ENCODE measurements at regions not wholly inside any gene's neighbourhood (a gene's known extent, or its start where the extent isn't known, plus 50 kb on each side); places are given as distances from the start of the nearest gene placed in this dataset.

GRCh38 chr11:92308366-92308765 is 83.7 kb downstream of the FAT3 start:
- CTCF ChIA-PET = no interaction called here
- H3K4me1 Mint-ChIP-seq = no peaks in the 10 kb centered on the region
- no peak overlapping the region for H3K27ac Mint-ChIP-seq
- H3K27me3 Mint-ChIP-seq = no peaks in the 10 kb centered on the region
- H3K9me3 Mint-ChIP-seq = peaks cover 3% of the 10 kb centered on the region
- H3K36me3 Mint-ChIP-seq = no peaks in the 10 kb centered on the region
- no peak for DNase-seq
- no peak overlapping the region for H3K4me3 Mint-ChIP-seq

- H3K4me3 Mint-ChIP-seq = no peak overlapping the region
- DNase-seq = no peak
- H3K27ac Mint-ChIP-seq = no peak overlapping the region
- no peaks in the 10 kb centered on the region for H3K36me3 Mint-ChIP-seq
- H3K9me3 Mint-ChIP-seq = peaks cover 2% of the 10 kb centered on the region
- H3K27me3 Mint-ChIP-seq = no peaks in the 10 kb centered on the region
- H3K4me1 Mint-ChIP-seq = no peaks in the 10 kb centered on the region
- CTCF ChIA-PET = no interaction called here
Observed at GRCh38 chr11:92311616-92312449, 87.2 kb downstream of the FAT3 start.

GRCh38 chr11:92313784-92314183 is 89.2 kb downstream of the FAT3 start:
- H3K9me3 Mint-ChIP-seq = peaks cover 2% of the 10 kb centered on the region
- H3K27me3 Mint-ChIP-seq = no peaks in the 10 kb centered on the region
- no peaks in the 10 kb centered on the region for H3K36me3 Mint-ChIP-seq
- CTCF ChIA-PET = no interaction called here
- no peak overlapping the region for H3K4me3 Mint-ChIP-seq
- DNase-seq = no peak
- H3K4me1 Mint-ChIP-seq = no peaks in the 10 kb centered on the region
- H3K27ac Mint-ChIP-seq = no peak overlapping the region

- peaks cover 2% of the 10 kb centered on the region for H3K9me3 Mint-ChIP-seq
- H3K36me3 Mint-ChIP-seq = no peaks in the 10 kb centered on the region
- H3K4me3 Mint-ChIP-seq = no peak overlapping the region
- H3K27ac Mint-ChIP-seq = no peak overlapping the region
- CTCF ChIA-PET = no interaction called here
- DNase-seq = no peak
- no peaks in the 10 kb centered on the region for H3K4me1 Mint-ChIP-seq
- no peaks in the 10 kb centered on the region for H3K27me3 Mint-ChIP-seq
Observed at GRCh38 chr11:92314499-92314898, 89.9 kb downstream of the FAT3 start.

GRCh38 chr11:92316106-92316809 is 91.6 kb downstream of the FAT3 start:
- no peaks in the 10 kb centered on the region for H3K27me3 Mint-ChIP-seq
- no peaks in the 10 kb centered on the region for H3K4me1 Mint-ChIP-seq
- no peaks in the 10 kb centered on the region for H3K36me3 Mint-ChIP-seq
- H3K9me3 Mint-ChIP-seq = peaks cover 2% of the 10 kb centered on the region
- no peak for DNase-seq
- CTCF ChIA-PET = no interaction called here
- no peak overlapping the region for H3K4me3 Mint-ChIP-seq
- no peak overlapping the region for H3K27ac Mint-ChIP-seq

GRCh38 chr11:92317222-92317621 is 92.6 kb downstream of the FAT3 start:
- no peak for DNase-seq
- no peak overlapping the region for H3K4me3 Mint-ChIP-seq
- CTCF ChIA-PET = no interaction called here
- H3K27me3 Mint-ChIP-seq = no peaks in the 10 kb centered on the region
- no peak overlapping the region for H3K27ac Mint-ChIP-seq
- H3K4me1 Mint-ChIP-seq = no peaks in the 10 kb centered on the region
- H3K36me3 Mint-ChIP-seq = no peaks in the 10 kb centered on the region
- peaks cover 2% of the 10 kb centered on the region for H3K9me3 Mint-ChIP-seq

- no peaks in the 10 kb centered on the region for H3K27me3 Mint-ChIP-seq
- no peak for DNase-seq
- H3K4me3 Mint-ChIP-seq = no peak overlapping the region
- CTCF ChIA-PET = no interaction called here
- H3K36me3 Mint-ChIP-seq = no peaks in the 10 kb centered on the region
- peaks cover 2% of the 10 kb centered on the region for H3K9me3 Mint-ChIP-seq
- H3K4me1 Mint-ChIP-seq = no peaks in the 10 kb centered on the region
- H3K27ac Mint-ChIP-seq = no peak overlapping the region
Observed at GRCh38 chr11:92317721-92318120, 93.1 kb downstream of the FAT3 start.

- no peaks in the 10 kb centered on the region for H3K4me1 Mint-ChIP-seq
- H3K4me3 Mint-ChIP-seq = no peak overlapping the region
- no peaks in the 10 kb centered on the region for H3K36me3 Mint-ChIP-seq
- CTCF ChIA-PET = no interaction called here
- H3K27me3 Mint-ChIP-seq = no peaks in the 10 kb centered on the region
- no peaks in the 10 kb centered on the region for H3K9me3 Mint-ChIP-seq
- no peak for DNase-seq
- H3K27ac Mint-ChIP-seq = no peak overlapping the region
Observed at GRCh38 chr11:92322225-92322624, 97.6 kb downstream of the FAT3 start.

GRCh38 chr11:92324890-92325289 is 100.3 kb downstream of the FAT3 start:
- no peaks in the 10 kb centered on the region for H3K27me3 Mint-ChIP-seq
- H3K4me1 Mint-ChIP-seq = no peaks in the 10 kb centered on the region
- no peaks in the 10 kb centered on the region for H3K9me3 Mint-ChIP-seq
- DNase-seq = no peak
- H3K27ac Mint-ChIP-seq = no peak overlapping the region
- H3K36me3 Mint-ChIP-seq = no peaks in the 10 kb centered on the region
- H3K4me3 Mint-ChIP-seq = no peak overlapping the region
- CTCF ChIA-PET = no interaction called here

GRCh38 chr11:92325416-92325815 is 100.8 kb downstream of the FAT3 start:
- H3K9me3 Mint-ChIP-seq = no peaks in the 10 kb centered on the region
- no peaks in the 10 kb centered on the region for H3K4me1 Mint-ChIP-seq
- CTCF ChIA-PET = no interaction called here
- no peak overlapping the region for H3K27ac Mint-ChIP-seq
- H3K4me3 Mint-ChIP-seq = no peak overlapping the region
- DNase-seq = no peak
- no peaks in the 10 kb centered on the region for H3K36me3 Mint-ChIP-seq
- H3K27me3 Mint-ChIP-seq = no peaks in the 10 kb centered on the region

- no peaks in the 10 kb centered on the region for H3K36me3 Mint-ChIP-seq
- DNase-seq = no peak
- H3K4me3 Mint-ChIP-seq = no peak overlapping the region
- CTCF ChIA-PET = no interaction called here
- no peaks in the 10 kb centered on the region for H3K9me3 Mint-ChIP-seq
- H3K27me3 Mint-ChIP-seq = no peaks in the 10 kb centered on the region
- H3K4me1 Mint-ChIP-seq = no peaks in the 10 kb centered on the region
- no peak overlapping the region for H3K27ac Mint-ChIP-seq
Observed at GRCh38 chr11:92329137-92329536, 104.5 kb downstream of the FAT3 start.

- Mint-ChIP-seq H3K4me1 (no peaks in the 10 kb centered on the region), H3K27me3 (no peaks in the 10 kb centered on the region), H3K4me3 (no peak overlapping the region), H3K9me3 (no peaks in the 10 kb centered on the region), H3K27ac (no peak overlapping the region), H3K36me3 (no peaks in the 10 kb centered on the region)
- CTCF ChIA-PET = no interaction called here
- DNase-seq = no peak
Observed at GRCh38 chr11:92329646-92330045, 105.0 kb downstream of the FAT3 start.

GRCh38 chr11:92330114-92330513 is 105.5 kb downstream of the FAT3 start:
- CTCF ChIA-PET = no interaction called here

GRCh38 chr11:92332986-92333385 is 108.4 kb downstream of the FAT3 start:
- H3K4me3 Mint-ChIP-seq = no peak overlapping the region
- H3K9me3 Mint-ChIP-seq = no peaks in the 10 kb centered on the region
- no peaks in the 10 kb centered on the region for H3K36me3 Mint-ChIP-seq
- DNase-seq = no peak
- CTCF ChIA-PET = no interaction called here
- H3K27ac Mint-ChIP-seq = no peak overlapping the region
- H3K27me3 Mint-ChIP-seq = no peaks in the 10 kb centered on the region
- H3K4me1 Mint-ChIP-seq = no peaks in the 10 kb centered on the region

More at GRCh38 chr11:92330114-92330513, 105.5 kb downstream of the FAT3 start:
- no peaks in the 10 kb centered on the region for H3K4me1 Mint-ChIP-seq
- H3K27me3 Mint-ChIP-seq = no peaks in the 10 kb centered on the region
- no peak for DNase-seq
- H3K9me3 Mint-ChIP-seq = no peaks in the 10 kb centered on the region
- no peaks in the 10 kb centered on the region for H3K36me3 Mint-ChIP-seq
- no peak overlapping the region for H3K4me3 Mint-ChIP-seq
- no peak overlapping the region for H3K27ac Mint-ChIP-seq

GRCh38 chr11:92340839-92341238 is 116.2 kb downstream of the FAT3 start:
- Mint-ChIP-seq H3K4me3 (no peak overlapping the region), H3K36me3 (no peaks in the 10 kb centered on the region), H3K9me3 (no peaks in the 10 kb centered on the region), H3K4me1 (no peaks in the 10 kb centered on the region), H3K27me3 (no peaks in the 10 kb centered on the region), H3K27ac (no peak overlapping the region)
- CTCF ChIA-PET = interaction anchor here (1.1 kb wide), 1 partner anchor 9 kb away, joined by 3 read pairs; no protein-coding TSS in a partner anchor
- no peak for DNase-seq
